ENCODE measurements at regions not wholly inside any gene's neighbourhood (a gene's known extent, or its start where the extent isn't known, plus 50 kb on each side); places are given as distances from the start of the nearest gene placed in this dataset.

DNA sequence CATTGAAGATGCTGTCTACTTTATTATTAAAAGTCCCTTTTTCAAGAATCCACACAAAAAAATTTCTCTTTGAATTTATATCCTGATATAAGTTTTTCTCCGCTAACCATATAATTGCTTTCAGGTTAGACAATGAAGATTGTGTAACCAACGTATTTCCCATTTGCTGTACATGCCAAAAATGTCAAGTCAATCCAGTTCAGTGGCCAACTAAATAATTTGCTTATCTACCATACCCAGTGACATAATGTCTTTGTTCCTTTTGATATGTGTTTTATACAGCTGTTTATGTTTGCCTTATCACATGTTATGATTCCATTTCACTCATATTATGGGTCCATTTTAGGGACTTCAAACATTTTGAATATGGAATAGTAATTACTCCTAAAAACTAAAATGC, 349.9 kb downstream of the EFNA5 start:
- TF ChIP-seq CTCF (IDR thresholded peaks at IDR 0.05; ENCODE audit: insufficient read depth, low read depth, low read length) (no peak), EZH2 (IDR thresholded peaks at IDR 0.05; ENCODE audit: insufficient read depth, low read length) (no peak)

Data from astrocyte (in vitro differentiated cells and primary cell).